ENCODE measurements at regions not wholly inside any gene's neighbourhood (a gene's known extent, or its start where the extent isn't known, plus 50 kb on each side); places are given as distances from the start of the nearest gene placed in this dataset.

- TF ChIP-seq CTCF (conservative IDR thresholded peaks at IDR 0.05; ENCODE audit: low read length) (no peak), EZH2phosphoT487 (IDR thresholded peaks at IDR 0.05; ENCODE audit: borderline replicate concordance) (no peak)
Observed at GRCh38 chr1:29809446-29810120, 573.3 kb downstream of the PTPRU start.
